ENCODE measurements at regions not wholly inside any gene's neighbourhood (a gene's known extent, or its start where the extent isn't known, plus 50 kb on each side); places are given as distances from the start of the nearest gene placed in this dataset.

GRCh38 chr5:108681079-108681921 is 66.4 kb upstream of the FER start:
- TF ChIP-seq CTCF (IDR thresholded peaks at IDR 0.05) (peak; percentile 84), EZH2phosphoT487 (IDR thresholded peaks at IDR 0.05) (no peak)

All from neural progenitor cell (in vitro differentiated cells).